ENCODE measurements at regions not wholly inside any gene's neighbourhood (a gene's known extent, or its start where the extent isn't known, plus 50 kb on each side); places are given as distances from the start of the nearest gene placed in this dataset.

- no peak for DNase-seq
Measured at GRCh38 chrX:69299951-69300714, 134.9 kb upstream of the PJA1 start.

- DNase-seq, result no peak
Measured at GRCh38 chrX:69299285-69299684, 134.0 kb upstream of the PJA1 start.

- no peak for DNase-seq
Measured at GRCh38 chrX:69298466-69299140, 133.3 kb upstream of the PJA1 start.

GRCh38 chrX:69297506-69297905 is 132.3 kb upstream of the PJA1 start:
- DNase-seq, result no peak

GRCh38 chrX:69293776-69294601 is 128.7 kb upstream of the PJA1 start:
- DNase-seq, result no peak

GRCh38 chrX:69291116-69291515 is 125.9 kb upstream of the PJA1 start:
- no peak for DNase-seq

- DNase-seq, result no peak
Measured at GRCh38 chrX:69290292-69290691, 125.0 kb upstream of the PJA1 start.

- no peak for DNase-seq
Measured at GRCh38 chrX:69289793-69290123, 124.5 kb upstream of the PJA1 start.

GRCh38 chrX:69289046-69289792 is 124.0 kb upstream of the PJA1 start:
- no peak for DNase-seq

GRCh38 chrX:69287095-69287494 is 121.8 kb upstream of the PJA1 start:
- DNase-seq, result no peak

- no peak for DNase-seq
Measured at GRCh38 chrX:69286565-69286906, 121.3 kb upstream of the PJA1 start.

- DNase-seq, result no peak
Measured at GRCh38 chrX:69285881-69286564, 120.8 kb upstream of the PJA1 start.

GRCh38 chrX:69285401-69285877 is 120.2 kb upstream of the PJA1 start:
- no peak for DNase-seq

- no peak for DNase-seq
Measured at GRCh38 chrX:69284491-69284890, 119.2 kb upstream of the PJA1 start.

GRCh38 chrX:69282893-69283690 is 117.8 kb upstream of the PJA1 start:
- no peak for DNase-seq

GRCh38 chrX:69280933-69281332 is 115.7 kb upstream of the PJA1 start:
- DNase-seq, result no peak

- DNase-seq, result no peak
Measured at GRCh38 chrX:69279234-69279633, 114.0 kb upstream of the PJA1 start.

GRCh38 chrX:69278031-69278687 is 112.9 kb upstream of the PJA1 start:
- DNase-seq, result peak; percentile 9

- DNase-seq, result no peak
Measured at GRCh38 chrX:69277369-69277990, 112.2 kb upstream of the PJA1 start.

GRCh38 chrX:69268611-69269010 is 103.4 kb upstream of the PJA1 start:
- DNase-seq, result no peak

- no peak for DNase-seq
Measured at GRCh38 chrX:69264158-69264581, 98.9 kb upstream of the PJA1 start.

Measured in NCI-H1436 treated with DMSO at 0.1 percent for 48 hours (cell line).